Gastroesophageal sphincter (tissue), 3 donors: ENCODE measurements at regions not wholly inside any gene's neighbourhood (a gene's known extent, or its start where the extent isn't known, plus 50 kb on each side); places are given as distances from the start of the nearest gene placed in this dataset.

Source experiments
- CTCF ChIP-seq, 4 experiments: fragments of 200-600 bp in 2 of 4; fragments of 450-650 bp in 2 of 4; sonication (generic) in 1 of 4; IDR thresholded peaks; one replicate each; pipeline ENCODE4 v1.5.1; 2017 to 2019; ENCODE audit warnings: antibody characterized with exemption in 4 of 4, mild to moderate bottlenecking in 2 of 4, moderate library complexity in 2 of 4
- POLR2A ChIP-seq, 2 donors: fragments of 450-650 bp; IDR thresholded peaks; one replicate each; pipeline ENCODE4 v1.6.1; 2017; ENCODE audit warnings: antibody characterized with exemption in 2 of 2, mild to moderate bottlenecking in 2 of 2, moderate library complexity in 1 of 2
- POLR2AphosphoS5 ChIP-seq: sonication (generic); formaldehyde crosslinking; IDR thresholded peaks from one replicate; pipeline ENCODE4 v1.6.1; 2017; ENCODE audit warnings: antibody characterized with exemption

DNA sequence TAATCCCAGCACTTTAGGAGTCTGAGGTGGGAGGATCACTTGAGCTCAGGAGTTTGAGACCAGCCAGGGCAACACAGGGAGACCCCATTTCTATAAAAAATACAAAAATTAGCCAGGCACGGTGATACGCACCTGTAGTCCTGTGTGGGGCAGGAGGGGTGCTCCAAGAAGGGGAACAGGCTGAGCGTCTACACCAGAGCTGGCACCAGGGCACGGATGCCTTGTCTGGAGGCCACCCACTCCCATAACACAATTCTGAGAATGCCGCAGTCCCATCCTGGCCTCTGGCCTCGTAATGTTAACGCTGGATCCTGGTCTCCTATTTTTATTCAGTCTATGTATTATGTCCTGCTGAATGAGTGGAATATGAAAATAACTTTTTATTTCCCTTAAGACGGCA, 161.3 kb downstream of the WSCD1 start:
- TF ChIP-seq CTCF (IDR thresholded peaks at IDR 0.05) (no peak), POLR2AphosphoS5 (no peak), POLR2A (IDR thresholded peaks at IDR 0.05) (no peak)
